HG02938 (cell line): ENCODE measurements at regions not wholly inside any gene's neighbourhood (a gene's known extent, or its start where the extent isn't known, plus 50 kb on each side); places are given as distances from the start of the nearest gene placed in this dataset.
"Not testable (repeated sequence)": the region's sequence is repeated elsewhere in the genome, so short reads cannot be mapped to it uniquely, and the experiment has no call there.

Experiments used
- ATAC-seq: cut with Tn5 transposase; IDR thresholded peaks from one replicate; pipeline ENCODE4 v1.9.1; 2021; ENCODE audit warnings: mild to moderate bottlenecking, moderate library complexity; ENCODE audit not compliant: unreplicated experiment

- no peak for ATAC-seq
These were observed 54.8 kb upstream of the SEC14L1 start for GRCh38 chr17:77085926-77086432.

DNA sequence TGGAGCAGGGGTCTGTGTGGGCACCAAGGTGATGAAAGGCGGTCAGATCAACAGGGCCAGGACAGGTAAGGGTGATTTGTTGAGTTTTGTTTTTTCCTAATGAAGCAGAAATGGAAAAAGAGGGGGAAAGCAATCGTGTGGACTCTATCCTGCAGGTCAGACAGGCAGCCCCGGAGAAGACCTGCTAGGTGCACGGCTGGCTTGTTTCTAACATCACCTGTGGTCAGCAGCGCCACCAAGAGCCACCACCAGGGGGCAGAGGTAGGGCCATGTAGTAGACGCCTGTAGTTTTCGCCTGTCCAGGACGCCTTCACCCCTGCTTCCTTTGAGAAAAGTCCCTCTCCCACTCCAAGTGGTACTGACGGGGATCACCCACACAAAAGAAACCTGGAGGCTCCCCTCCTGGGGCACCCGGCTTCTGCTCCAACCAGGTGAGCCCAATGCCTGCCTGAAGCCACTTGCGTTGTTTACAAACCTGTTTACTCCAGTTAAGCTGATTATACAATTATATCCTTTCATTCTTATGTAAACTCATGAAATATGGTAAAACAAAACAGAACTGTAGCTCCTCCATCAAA, 54.2 kb upstream of the SEC14L1 start:
- no peak for ATAC-seq

DNA sequence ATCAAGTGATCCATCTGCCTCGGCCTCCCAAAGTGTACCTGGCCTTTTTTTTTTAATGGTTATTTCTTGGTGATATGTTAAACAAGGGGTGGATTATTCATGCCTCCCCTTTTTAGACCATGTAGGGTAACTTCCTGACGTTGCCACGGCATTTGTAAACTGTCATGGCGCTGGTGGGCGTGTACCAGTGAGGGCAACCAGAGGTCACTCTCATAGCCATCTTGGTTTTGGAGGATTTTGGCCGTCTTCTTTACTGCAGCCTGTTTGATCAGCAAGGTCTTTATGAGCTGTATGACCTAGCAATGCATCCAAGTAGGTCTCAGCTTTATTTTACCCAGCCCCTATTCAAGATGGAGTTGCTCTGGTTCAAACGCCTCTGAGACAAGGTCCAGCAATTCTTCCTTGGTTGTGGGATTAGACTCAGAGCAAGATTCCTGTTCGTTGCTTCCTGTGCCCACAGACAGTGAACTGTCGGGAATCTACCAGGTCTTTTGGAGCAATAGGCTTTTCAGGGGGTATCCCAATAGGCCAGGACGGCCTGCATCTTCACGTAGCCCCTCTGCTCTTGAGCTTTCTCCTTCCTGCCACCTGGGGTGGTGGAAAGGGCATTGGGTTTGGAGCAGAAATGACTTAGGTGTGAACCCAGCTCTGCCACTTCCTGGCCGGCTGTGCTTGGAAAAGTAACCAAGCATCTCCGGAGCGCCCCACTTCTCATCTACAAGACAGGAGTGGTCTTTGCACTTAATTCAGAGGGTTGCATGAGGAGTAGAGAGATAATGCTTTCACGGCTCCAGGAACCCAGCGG, 52.9 kb upstream of the SEC14L1 start:
- no peak for ATAC-seq

- ATAC-seq, result peak; percentile 88
These were observed 52.2 kb upstream of the SEC14L1 start for GRCh38 chr17:77088455-77089123.

DNA sequence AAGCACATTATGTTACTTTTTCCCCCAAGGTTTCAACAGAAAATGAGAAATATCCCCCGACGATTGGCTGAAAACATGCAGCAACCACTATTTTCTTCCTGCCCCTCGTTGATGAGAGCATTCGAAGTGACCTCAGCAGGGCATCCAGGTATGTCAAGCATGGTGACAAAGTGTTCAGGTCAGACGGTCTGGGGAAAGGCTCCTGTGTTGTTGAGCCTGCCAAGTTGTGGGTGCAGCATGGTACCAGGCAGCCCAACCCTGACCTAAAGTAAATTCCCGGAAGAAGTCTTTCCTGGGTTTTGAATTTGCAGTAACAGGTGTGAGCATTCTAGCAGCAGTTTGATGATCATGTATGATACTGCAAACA, 51.7 kb upstream of the SEC14L1 start:
- no peak for ATAC-seq

GRCh38 chr17:77089949-77090348, 50.8 kb upstream of the SEC14L1 start:
- not testable (repeated sequence) for ATAC-seq

DNA sequence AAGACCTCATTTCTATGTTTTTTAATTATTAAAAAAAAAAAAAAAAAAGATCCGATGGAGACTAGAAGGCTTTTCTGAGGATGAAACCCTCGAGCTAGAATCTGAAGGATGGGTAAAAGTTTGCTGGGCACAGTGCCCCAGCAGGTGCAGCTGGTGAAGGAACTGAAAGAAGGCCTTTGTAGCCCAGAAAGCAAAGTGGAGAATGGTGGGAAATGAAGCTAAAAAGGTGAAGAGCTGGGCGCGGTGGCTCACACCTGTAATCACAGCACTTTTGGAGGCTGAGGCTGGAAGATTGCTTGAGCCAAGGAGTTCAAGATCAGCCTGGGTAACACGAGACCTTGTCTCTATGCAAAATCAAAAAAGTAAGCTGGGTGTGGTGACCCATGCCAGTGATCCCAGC, 50.3 kb upstream of the SEC14L1 start:
- no peak for ATAC-seq
